ENCODE measurements at regions not wholly inside any gene's neighbourhood (a gene's known extent, or its start where the extent isn't known, plus 50 kb on each side); places are given as distances from the start of the nearest gene placed in this dataset.

GRCh38 chr1:119310301-119310700 lies 58.3 kb upstream of the HAO2 start:
- TF ChIP-seq MAX (IDR thresholded peaks at IDR 0.05), result no peak
- no peak for TF ChIP-seq NFIC (IDR thresholded peaks at IDR 0.05)
- no peak for TF ChIP-seq TCF12 (IDR thresholded peaks at IDR 0.05; ENCODE audit: low read depth)
- TF ChIP-seq REST (IDR thresholded peaks at IDR 0.05; ENCODE audit: low read depth), result no peak
- TF ChIP-seq RAD21 (IDR thresholded peaks at IDR 0.05; ENCODE audit: low read depth), result no peak
- no peak for TF ChIP-seq YY1 (IDR thresholded peaks at IDR 0.05; ENCODE audit: low read depth)
- no peak for TF ChIP-seq CEBPB (IDR thresholded peaks at IDR 0.05)
- TF ChIP-seq FOXM1 (IDR thresholded peaks at IDR 0.05; ENCODE audit: borderline replicate concordance, low read depth), result no peak
- no peak for TF ChIP-seq USF1 (IDR thresholded peaks at IDR 0.05)

DNA sequence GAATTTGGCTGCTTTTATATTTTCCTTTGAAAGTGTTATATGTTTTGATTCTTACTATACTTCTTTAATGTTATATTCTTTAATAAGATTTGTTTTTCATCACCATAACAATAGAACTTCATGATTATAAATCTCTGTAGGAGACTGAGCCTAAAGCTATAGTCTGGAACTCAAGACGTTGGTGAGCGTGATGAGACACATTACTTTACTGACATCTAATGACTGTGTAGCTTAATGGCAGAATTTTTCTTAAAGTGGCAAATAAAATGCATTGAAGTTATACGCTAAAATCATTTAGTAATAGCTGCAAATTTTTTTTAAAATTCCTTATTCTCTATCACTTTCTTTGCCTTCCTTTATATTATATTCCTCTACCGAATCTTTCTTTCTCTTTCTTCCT lies 56.1 kb upstream of the HAO2 start:
- TF ChIP-seq CEBPB (IDR thresholded peaks at IDR 0.05), result no peak
- no peak for TF ChIP-seq TAF1 (IDR thresholded peaks at IDR 0.05; ENCODE audit: low read depth)
- no peak for TF ChIP-seq ZBTB7A (IDR thresholded peaks at IDR 0.05; ENCODE audit: low read depth)
- TF ChIP-seq CREB1 (IDR thresholded peaks at IDR 0.05; ENCODE audit: low read depth), result no peak
- no peak for TF ChIP-seq TEAD4 (IDR thresholded peaks at IDR 0.05)
- TF ChIP-seq MAX (IDR thresholded peaks at IDR 0.05), result no peak
- no peak for TF ChIP-seq RAD21 (IDR thresholded peaks at IDR 0.05; ENCODE audit: low read depth)
- no peak for TF ChIP-seq TCF12 (IDR thresholded peaks at IDR 0.05; ENCODE audit: low read depth)
- no peak for TF ChIP-seq YY1 (IDR thresholded peaks at IDR 0.05; ENCODE audit: low read depth)
- no peak for TF ChIP-seq NFIC (IDR thresholded peaks at IDR 0.05)
- no peak for TF ChIP-seq USF1 (IDR thresholded peaks at IDR 0.05)
- no peak for TF ChIP-seq REST (IDR thresholded peaks at IDR 0.05; ENCODE audit: low read depth)
- no peak for TF ChIP-seq FOXM1 (IDR thresholded peaks at IDR 0.05; ENCODE audit: borderline replicate concordance, low read depth)

DNA sequence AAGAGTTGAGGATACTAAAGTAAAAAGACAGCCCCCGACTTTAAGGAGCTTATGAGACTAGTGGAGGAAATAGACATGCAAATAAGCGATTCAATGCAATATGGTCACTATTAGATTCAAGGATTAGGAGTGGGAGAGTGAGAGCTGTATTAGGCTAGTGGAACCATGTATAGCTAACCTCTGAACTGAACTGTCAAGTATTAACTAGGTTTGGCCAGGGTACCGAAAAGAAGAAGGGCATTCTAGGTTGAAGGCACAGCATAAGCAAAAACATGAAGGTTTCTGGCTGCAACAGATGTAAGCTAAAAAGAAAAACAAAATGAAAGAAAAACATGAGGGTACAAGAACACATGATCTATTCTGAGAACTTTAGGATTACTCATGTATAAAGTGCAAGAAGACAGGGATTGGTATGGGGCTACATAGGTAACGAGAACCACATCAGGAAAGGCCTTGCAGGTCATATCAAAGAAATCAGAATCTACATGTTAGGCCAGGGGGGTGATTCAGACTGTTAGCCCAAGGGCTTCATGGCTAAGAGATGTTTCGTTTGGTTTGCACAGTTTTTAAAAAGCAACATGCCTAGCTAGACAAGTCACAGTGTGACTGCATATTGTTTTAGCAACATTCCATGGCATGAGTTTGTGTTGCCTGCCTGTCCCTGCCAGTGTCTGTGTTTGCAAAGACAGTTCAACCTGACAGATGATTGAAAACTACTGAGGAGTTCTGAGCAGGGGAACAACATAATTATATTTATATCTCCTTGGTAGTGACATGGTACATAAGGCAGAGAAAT lies 54.4 kb upstream of the HAO2 start:
- TF ChIP-seq MAX (IDR thresholded peaks at IDR 0.05) (no peak), CREB1 (IDR thresholded peaks at IDR 0.05; ENCODE audit: low read depth) (no peak), ZBTB7A (IDR thresholded peaks at IDR 0.05; ENCODE audit: low read depth) (no peak), NFIC (IDR thresholded peaks at IDR 0.05) (no peak), TCF12 (IDR thresholded peaks at IDR 0.05; ENCODE audit: low read depth) (no peak), YY1 (IDR thresholded peaks at IDR 0.05; ENCODE audit: low read depth) (no peak), RAD21 (IDR thresholded peaks at IDR 0.05; ENCODE audit: low read depth) (no peak), REST (IDR thresholded peaks at IDR 0.05; ENCODE audit: low read depth) (no peak), CEBPB (IDR thresholded peaks at IDR 0.05) (no peak), EP300 (IDR thresholded peaks at IDR 0.05; ENCODE audit: borderline replicate concordance) (no peak), TEAD4 (IDR thresholded peaks at IDR 0.05) (no peak), USF1 (IDR thresholded peaks at IDR 0.05) (no peak), FOXM1 (IDR thresholded peaks at IDR 0.05; ENCODE audit: borderline replicate concordance, low read depth) (no peak), TAF1 (IDR thresholded peaks at IDR 0.05; ENCODE audit: low read depth) (no peak), EGR1 (IDR thresholded peaks at IDR 0.05) (no peak)

Data from Ishikawa (cell line).